ENCODE measurements at regions not wholly inside any gene's neighbourhood (a gene's known extent, or its start where the extent isn't known, plus 50 kb on each side); places are given as distances from the start of the nearest gene placed in this dataset.
"Not testable (repeated sequence)": the region's sequence is repeated elsewhere in the genome, so short reads cannot be mapped to it uniquely, and the experiment has no call there.

- in situ Hi-C loops (cut with HindIII; ENCODE audit: low sequenced_read_pairs), result not testable (repeated sequence)
These were observed 53.0 kb upstream of the C1QTNF3 start for GRCh38 chr5:34096033-34096432.

DNA sequence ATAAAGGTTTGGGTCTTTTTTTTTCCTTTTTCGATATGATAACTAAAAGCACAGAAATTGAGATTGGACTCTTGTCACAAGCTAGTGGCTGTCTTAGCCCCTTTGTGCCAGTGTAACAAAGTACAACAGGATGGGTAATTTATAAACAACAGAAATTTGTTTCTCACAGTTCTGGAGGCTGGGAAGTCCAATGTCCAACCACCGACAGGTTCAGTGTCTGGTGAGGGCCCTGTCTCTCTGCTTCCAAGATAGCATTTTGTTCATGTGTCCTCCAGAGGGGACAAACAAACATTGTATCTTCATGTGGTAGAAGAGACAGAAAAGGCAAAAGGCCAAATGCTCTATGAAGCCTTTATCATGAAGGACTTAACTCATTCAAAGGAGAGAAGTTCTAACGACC is 56.9 kb upstream of the C1QTNF3 start:
- in situ Hi-C loops (cut with HindIII; ENCODE audit: low sequenced_read_pairs), result not testable (repeated sequence)

GRCh38 chr5:34101567-34101966 is 58.6 kb upstream of the C1QTNF3 start:
- in situ Hi-C loops (cut with HindIII; ENCODE audit: low sequenced_read_pairs), result not testable (repeated sequence)

DNA sequence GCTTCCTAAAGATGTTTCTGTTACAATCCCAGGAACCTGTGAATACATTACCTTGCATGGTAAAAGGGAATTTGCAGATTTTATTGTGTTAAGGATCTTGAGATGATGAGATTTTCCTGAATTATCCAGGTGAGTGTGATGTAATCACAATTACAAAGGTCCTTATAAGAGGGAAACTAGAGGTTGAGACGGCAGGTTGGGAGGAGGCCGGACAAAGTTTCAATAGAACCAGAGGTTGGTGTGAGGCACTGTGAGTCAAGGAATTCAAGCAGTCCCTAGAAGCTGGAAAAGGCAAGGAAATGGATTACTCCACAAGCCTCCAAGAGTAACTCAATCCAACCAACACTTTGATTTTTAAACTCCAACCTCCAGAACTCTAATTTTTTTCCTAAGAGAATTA is 65.9 kb upstream of the C1QTNF3 start:
- in situ Hi-C loops (cut with HindIII; ENCODE audit: low sequenced_read_pairs), result not testable (repeated sequence)

DNA sequence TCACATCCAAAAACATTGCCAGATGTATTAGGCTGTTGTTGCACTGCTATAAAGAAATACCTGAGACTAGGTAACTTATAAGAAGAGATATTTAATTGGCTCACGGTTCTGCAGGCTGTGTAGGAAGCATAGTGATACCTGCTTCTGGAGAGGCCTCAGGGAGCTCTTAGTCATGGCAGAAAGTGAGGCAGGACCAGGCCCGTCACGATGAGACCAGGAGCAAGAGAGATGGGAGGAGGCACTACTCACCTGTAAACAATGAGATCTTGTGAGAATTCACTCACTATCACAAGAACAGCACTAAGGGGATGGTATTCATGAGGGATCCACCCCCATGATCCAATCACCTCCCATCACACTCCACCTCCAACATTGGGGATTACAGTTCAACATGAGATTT is 81.3 kb upstream of the C1QTNF3 start:
- in situ Hi-C loops (cut with HindIII; ENCODE audit: low sequenced_read_pairs), result not testable (repeated sequence)

DNA sequence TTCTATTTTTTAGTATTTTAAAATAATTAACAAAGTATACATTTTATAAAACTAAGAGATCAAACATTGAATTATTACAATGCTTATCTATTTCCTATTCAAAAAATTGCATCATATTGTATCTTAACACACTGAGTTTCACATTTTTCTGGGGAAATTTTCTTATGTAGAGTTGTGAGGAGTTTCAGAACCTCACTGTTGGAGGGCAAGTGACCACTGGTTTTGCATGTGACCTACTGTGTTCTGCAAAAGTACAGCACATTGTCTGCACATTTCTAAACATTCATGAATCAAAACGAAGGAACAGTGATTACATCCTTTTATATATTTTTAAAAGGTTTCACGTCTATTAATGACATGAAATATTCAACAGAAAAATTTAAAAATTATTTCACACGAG is 82.3 kb upstream of the C1QTNF3 start:
- in situ Hi-C loops (cut with HindIII; ENCODE audit: low sequenced_read_pairs), result not testable (repeated sequence)

DNA sequence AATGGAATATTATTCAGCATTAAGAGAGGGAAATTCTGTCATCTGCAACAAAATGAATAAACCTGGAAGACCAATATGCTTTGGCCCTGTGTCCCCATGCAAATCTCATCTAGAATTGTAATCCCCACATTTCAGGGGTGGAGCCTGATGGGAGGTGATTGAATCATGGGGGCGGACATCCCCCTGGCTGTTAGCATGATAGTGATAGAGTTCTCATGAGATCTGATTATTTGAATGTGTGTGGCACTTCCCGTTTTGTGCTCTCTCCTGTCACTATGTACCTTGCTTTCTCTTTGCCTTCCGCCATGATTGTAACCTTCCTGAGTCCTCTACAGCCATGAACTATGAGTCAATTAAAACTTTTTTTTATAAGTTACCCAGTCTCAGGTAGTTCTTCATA is 83.7 kb upstream of the C1QTNF3 start:
- in situ Hi-C loops (cut with HindIII; ENCODE audit: low sequenced_read_pairs), result not testable (repeated sequence)

DNA sequence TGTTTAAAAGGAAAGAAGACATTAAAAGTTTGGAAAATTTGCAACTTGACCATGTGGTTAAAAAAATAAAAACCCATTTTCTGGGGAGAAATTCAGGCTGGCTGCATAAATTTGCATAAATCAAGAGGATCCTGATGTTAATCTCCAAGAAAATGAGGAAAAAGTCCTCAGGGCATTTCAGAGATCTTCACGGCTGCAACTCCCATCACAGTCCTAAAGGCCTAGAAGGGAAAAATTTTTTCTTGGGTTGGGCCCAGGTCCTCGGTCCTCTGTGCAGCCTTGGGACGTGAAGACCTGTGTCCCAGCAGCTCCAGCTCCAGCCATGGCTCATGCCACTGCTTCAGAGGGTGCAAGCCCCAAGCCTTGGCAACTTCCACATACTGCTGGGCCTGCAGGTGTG is 84.8 kb upstream of the C1QTNF3 start:
- in situ Hi-C loops (cut with HindIII; ENCODE audit: low sequenced_read_pairs), result not testable (repeated sequence)

DNA sequence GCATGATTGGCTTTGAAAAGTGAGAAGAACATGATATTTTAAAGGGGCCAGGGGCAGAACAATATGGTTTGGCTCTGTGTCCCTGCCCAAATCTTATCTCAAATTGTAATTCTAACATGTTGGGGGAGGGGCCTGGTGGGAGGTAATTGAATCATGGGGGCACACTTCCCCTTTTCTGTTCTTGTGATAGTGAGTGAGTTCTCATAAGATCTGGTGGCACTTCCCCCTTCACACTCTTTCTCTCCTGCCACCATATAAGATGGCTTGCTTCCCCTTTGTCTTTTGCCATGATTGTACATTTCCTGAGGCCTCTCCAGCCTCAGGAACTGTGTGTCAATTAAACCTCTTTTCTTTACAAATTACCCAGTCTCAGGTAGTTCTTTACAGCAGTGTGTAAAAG is 85.9 kb upstream of the C1QTNF3 start:
- in situ Hi-C loops (cut with HindIII; ENCODE audit: low sequenced_read_pairs), result not testable (repeated sequence)

DNA sequence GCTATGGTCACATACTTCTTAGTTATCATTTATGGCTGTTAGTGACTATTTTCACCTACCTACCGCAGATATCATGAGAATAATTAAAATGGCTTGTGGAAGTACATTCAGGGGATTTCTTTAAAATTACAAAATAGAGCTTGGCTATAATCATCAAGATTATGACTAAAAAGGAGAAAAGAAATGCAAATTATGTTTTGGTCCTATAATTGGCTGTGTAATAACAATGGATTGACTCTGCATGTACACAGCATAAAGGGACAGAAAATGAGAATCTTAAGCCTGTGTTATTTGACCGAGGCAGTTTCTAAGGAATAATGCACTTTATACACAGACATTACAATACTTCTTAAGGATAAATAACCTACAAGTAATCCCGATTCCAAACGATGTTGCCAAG is 112.0 kb upstream of the C1QTNF3 start:
- in situ Hi-C loops (cut with HindIII; ENCODE audit: low sequenced_read_pairs), result not testable (repeated sequence)

DNA sequence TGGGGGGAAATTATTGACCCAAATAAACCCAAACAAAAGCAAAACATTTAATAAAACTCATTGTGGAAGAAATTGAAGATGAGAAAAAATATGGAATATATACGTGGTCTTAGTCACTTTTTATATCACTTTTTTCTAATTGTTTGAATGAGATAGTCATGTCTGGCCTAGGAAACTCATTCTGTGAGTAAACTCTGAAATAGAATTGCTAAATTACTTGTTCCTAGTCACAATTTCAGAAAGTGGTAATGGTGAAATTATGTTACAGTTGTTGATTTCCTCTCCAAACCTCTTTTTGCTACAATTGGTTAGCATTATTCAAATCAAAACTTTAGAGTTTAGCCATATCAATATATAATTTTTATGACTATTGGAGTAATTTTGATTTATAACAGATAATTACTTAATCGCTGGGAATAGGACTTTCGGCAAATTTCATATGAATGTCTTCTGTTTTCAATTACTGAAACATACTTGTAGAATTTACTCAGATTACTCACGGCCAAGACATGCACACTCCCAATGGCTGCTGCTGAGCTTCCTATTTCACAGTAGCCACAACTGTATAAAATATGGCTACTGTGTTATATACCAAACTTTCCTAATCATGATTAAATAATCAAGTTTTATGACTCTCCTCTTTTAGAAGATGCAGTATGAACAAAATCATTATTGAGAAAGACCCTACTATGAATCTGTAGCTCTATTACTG is 113.8 kb upstream of the C1QTNF3 start:
- in situ Hi-C loops (cut with HindIII; ENCODE audit: low sequenced_read_pairs), result not testable (repeated sequence)

GRCh38 chr5:34160904-34161303 is 117.9 kb upstream of the C1QTNF3 start:
- in situ Hi-C loops (cut with HindIII; ENCODE audit: low sequenced_read_pairs), result not testable (repeated sequence)

DNA sequence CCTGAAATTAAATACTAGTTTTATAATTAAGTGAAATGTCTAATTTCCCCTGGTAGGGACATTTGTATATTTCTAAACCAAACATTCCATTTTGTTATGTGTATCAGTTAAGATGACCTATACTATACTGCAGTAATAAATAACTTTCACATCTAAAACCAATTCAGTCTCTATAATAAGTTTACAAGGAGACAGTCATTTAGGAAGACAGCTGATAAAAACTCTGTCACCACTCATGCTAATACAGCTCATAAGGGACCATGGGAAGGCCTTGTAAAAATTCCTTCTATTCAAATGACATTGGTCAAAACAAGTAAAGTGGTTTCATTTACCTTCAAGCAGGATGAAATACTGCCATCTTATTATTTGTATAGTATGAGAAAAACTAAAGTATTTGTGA is 128.4 kb upstream of the C1QTNF3 start:
- in situ Hi-C loops (cut with HindIII; ENCODE audit: low sequenced_read_pairs), result not testable (repeated sequence)

- in situ Hi-C loops (cut with HindIII; ENCODE audit: low sequenced_read_pairs), result not testable (repeated sequence)
These were observed 136.6 kb upstream of the C1QTNF3 start for GRCh38 chr5:34179453-34180190.

DNA sequence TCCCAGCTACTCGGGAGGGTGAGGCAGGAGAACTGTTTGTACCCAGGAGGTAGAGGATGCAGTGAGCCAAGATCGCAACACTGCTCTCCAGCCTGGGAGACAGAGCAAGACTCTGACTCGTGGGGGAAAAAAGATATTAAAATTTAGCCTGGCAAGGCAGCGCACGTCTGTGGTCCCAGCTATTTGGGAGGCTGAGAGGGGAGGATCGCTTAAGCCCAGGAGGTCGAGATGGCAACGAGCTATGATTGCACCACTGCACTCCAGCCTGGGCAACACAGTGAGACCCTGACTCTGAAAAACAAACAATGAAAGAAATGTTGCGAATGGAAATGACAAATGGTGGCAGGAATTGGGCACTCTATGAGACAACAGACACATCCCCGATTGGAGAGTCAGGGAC is 137.2 kb upstream of the C1QTNF3 start:
- in situ Hi-C loops (cut with HindIII; ENCODE audit: low sequenced_read_pairs), result not testable (repeated sequence)

DNA sequence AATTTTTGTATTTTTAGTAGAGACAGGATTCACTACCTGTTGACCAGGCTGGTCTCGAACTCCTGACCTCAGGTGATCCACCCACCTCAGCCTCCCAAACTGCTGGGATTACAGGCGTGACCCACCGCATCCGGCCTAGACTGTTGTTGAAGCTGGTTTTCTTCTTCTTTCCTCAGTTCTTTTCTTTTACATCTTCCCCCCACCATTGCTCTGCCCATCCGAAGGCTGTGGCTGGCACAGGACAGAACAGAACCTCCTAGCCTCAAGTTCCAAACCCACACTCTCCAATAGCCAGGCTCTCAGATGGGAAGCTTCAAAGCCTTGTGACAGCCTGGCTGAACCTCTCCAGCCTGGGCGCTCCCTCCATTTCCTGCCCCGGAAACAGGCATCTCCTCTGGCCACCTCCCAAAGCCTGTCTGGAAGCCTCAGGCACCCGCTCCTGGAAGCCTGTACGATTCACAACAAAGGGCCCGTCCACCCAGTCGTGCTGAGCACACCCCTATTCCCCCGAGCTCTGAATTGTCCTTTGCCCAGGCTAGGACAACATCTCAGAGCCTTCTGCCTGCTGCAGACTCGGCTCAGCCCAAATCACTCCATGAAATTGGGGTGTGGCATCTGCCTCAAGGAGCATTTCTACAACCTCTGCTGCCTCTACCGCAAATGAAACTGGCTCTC is 138.1 kb upstream of the C1QTNF3 start:
- in situ Hi-C loops (cut with HindIII; ENCODE audit: low sequenced_read_pairs), result not testable (repeated sequence)

GRCh38 chr5:34185005-34185404 is 142.0 kb upstream of the C1QTNF3 start:
- in situ Hi-C loops (cut with HindIII; ENCODE audit: low sequenced_read_pairs), result not testable (repeated sequence)

DNA sequence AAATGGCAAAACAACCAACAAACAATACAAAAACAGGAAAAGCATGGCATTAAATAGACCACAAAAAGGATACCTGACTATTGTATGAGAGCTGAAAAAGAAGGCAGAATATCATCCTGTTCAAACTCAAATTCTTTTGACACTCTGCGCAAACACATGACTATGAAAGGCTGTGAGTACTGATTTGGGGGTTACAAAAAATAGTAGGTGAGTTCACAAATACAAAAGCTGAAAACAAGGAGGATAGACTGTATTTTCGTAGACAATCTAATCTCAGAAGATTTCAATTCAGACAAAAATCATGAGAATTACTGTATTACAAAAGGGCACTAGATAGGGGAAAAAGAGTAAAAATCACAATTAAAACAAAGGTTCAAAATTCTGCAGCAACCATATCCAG is 142.6 kb upstream of the C1QTNF3 start:
- in situ Hi-C loops (cut with HindIII; ENCODE audit: low sequenced_read_pairs), result not testable (repeated sequence)

DNA sequence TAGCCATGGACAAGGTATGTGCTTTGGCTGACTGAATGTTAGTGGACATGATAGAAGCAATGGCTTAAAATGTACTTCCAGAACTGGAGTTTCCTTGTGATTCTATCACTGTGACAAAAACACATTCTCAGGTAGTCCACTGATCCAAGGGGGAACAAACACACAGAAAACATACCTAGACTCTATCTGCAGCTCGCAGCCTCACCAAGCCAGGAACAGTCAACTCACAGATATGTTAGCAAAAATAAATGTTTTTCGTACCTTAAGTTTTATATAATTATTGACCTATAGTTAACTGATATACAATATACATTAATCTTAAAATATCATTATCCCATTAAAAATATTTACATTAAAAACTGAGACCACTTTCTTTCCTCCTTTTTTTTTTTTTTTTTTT is 143.1 kb upstream of the C1QTNF3 start:
- in situ Hi-C loops (cut with HindIII; ENCODE audit: low sequenced_read_pairs), result not testable (repeated sequence)

GRCh38 chr5:34186865-34187264 is 143.9 kb upstream of the C1QTNF3 start:
- in situ Hi-C loops (cut with HindIII; ENCODE audit: low sequenced_read_pairs), result not testable (repeated sequence)

GRCh38 chr5:34187441-34187840 is 144.4 kb upstream of the C1QTNF3 start:
- in situ Hi-C loops (cut with HindIII; ENCODE audit: low sequenced_read_pairs), result not testable (repeated sequence)

Data from endothelial cell of hepatic sinusoid (primary cell).